ENCODE measurements at regions not wholly inside any gene's neighbourhood (a gene's known extent, or its start where the extent isn't known, plus 50 kb on each side); places are given as distances from the start of the nearest gene placed in this dataset.
A peak's percentile ranks its signal among the peaks of the same experiment; 100 is the strongest.

- intact Hi-C loops (cut with DNase I): no loop called here
- Histone ChIP-seq H3K9me3 (no peaks in the 10 kb centered on the region), H3K27ac (no peak overlapping the region), H3K4me3 (no peak overlapping the region), H3K4me1 (peaks cover 0 to 2% (median 0%) of the 10 kb centered on the region in 12 donors), H3K36me3 (no peaks in the 10 kb centered on the region), H3K27me3 (peaks cover 0 to 29% (median 5%) of the 10 kb centered on the region in 9 donors)
- WGBS, 4 donors: 63 to 84% (median 76%) methylated on average over 5 of the region's 5 CpGs
- DNase-seq (no peak), ATAC-seq (no peak)
- TF ChIP-seq CTCF (IDR thresholded peaks at IDR 0.05): no peak
Measured at GRCh38 chr4:164378361-164378760, 375.6 kb upstream of the SMIM31 start.

GRCh38 chr4:164379694-164380093, 374.2 kb upstream of the SMIM31 start:
- ATAC-seq (no peak), DNase-seq (no peak)
- 71 to 79% (median 73%) methylated on average over 3 of the region's 3 CpGs for WGBS, 4 donors
- no peaks in the 10 kb centered on the region for H3K36me3 ChIP-seq
- peaks cover 0 to 8% (median 0%) of the 10 kb centered on the region in 12 donors for H3K4me1 ChIP-seq
- TF ChIP-seq POLR2A (IDR thresholded peaks at IDR 0.05) (no peak), CTCF (IDR thresholded peaks at IDR 0.05) (no peak)
- H3K27me3 ChIP-seq: peaks cover 0 to 35% (median 13%) of the 10 kb centered on the region in 9 donors
- intact Hi-C loops (cut with DNase I): no loop called here
- no peak overlapping the region for H3K4me3 ChIP-seq
- H3K27ac ChIP-seq: no peak overlapping the region
- no peaks in the 10 kb centered on the region for H3K9me3 ChIP-seq

- Histone ChIP-seq H3K4me3 (no peak overlapping the region), H3K36me3 (no peaks in the 10 kb centered on the region), H3K9me3 (no peaks in the 10 kb centered on the region), H3K27me3 (peaks cover 0 to 37% (median 13%) of the 10 kb centered on the region in 9 donors), H3K4me1 (peaks cover 0 to 8% (median 0%) of the 10 kb centered on the region in 12 donors), H3K27ac (no peak overlapping the region)
- TF ChIP-seq CTCF (IDR thresholded peaks at IDR 0.05) (no peak), POLR2A (IDR thresholded peaks at IDR 0.05) (no peak)
- ATAC-seq: no peak
- WGBS, 4 donors: 62 to 75% (median 70%) methylated on average over 3 of the region's 3 CpGs
- intact Hi-C loops (cut with DNase I): no loop called here
- DNase-seq: no peak
Measured at GRCh38 chr4:164381859-164382258, 372.1 kb upstream of the SMIM31 start.

GRCh38 chr4:164383058-164383357, 370.9 kb upstream of the SMIM31 start:
- Histone ChIP-seq H3K4me1 (peaks cover 0 to 8% (median 0%) of the 10 kb centered on the region in 12 donors), H3K36me3 (no peaks in the 10 kb centered on the region), H3K4me3 (peak overlapping the region in 8 of 12 donors; percentile 4 to 40 (median 20)), H3K9me3 (no peaks in the 10 kb centered on the region), H3K27me3 (peaks cover 0 to 37% (median 13%) of the 10 kb centered on the region in 9 donors), H3K27ac (no peak overlapping the region)
- ATAC-seq (no peak), DNase-seq (no peak)
- intact Hi-C loops (cut with DNase I): no loop called here
- no peak for TF ChIP-seq CTCF (IDR thresholded peaks at IDR 0.05)
- TF ChIP-seq POLR2A (IDR thresholded peaks at IDR 0.05): no peak
- WGBS, 4 donors: 1 to 2% (median 1%) methylated on average over 13 to 15 of the region's 15 CpGs

All from heart left ventricle (tissue), 16 donors.